Breast epithelium (tissue), 4 donors: ENCODE measurements at regions not wholly inside any gene's neighbourhood (a gene's known extent, or its start where the extent isn't known, plus 50 kb on each side); places are given as distances from the start of the nearest gene placed in this dataset.
A peak's percentile ranks its signal among the peaks of the same experiment; 100 is the strongest.

Source experiments
- DNase-seq, 2 donors: peaks; one replicate each; pipeline ENCODE4 v3.0.0-alpha.2; 2019; ENCODE audit warnings: low spot score in 2 of 2
- H3K27ac ChIP-seq, 2 donors: fragments of 200-600 bp; sonication (generic) in 1 of 2; one replicate each; pipeline ENCODE4 v1.5.1; 2016 to 2019; ENCODE audit warnings: mild to moderate bottlenecking in 1 of 2
- H3K27me3 ChIP-seq, 2 donors: fragments of 200-600 bp; sonication (generic) in 1 of 2; one replicate each; pipeline versions ENCODE4 v1.5.1 to v1.6.0; 2017 to 2019; ENCODE audit warnings: control low read depth in 1 of 2, mild to moderate bottlenecking in 1 of 2
- H3K36me3 ChIP-seq: fragments of 200-600 bp; one replicate; pipeline ENCODE4 v1.5.1; 2019
- H3K4me1 ChIP-seq, 2 donors: fragments of 200-600 bp; sonication (generic); one replicate each; pipeline ENCODE4 v1.5.1; 2016 to 2019; ENCODE audit warnings: control low read depth in 1 of 2
- H3K4me3 ChIP-seq, 3 donors: fragments of 200-600 bp; sonication (generic); 1 replicate in 2 of 3; 2 replicates in 1 of 3; pipeline ENCODE4 v1.5.1; 2016 to 2019; ENCODE audit warnings: mild to moderate bottlenecking in 3 of 3, moderate library complexity in 2 of 3
- H3K9me3 ChIP-seq, 2 donors: fragments of 200-600 bp; sonication (generic) in 1 of 2; one replicate each; pipeline ENCODE4 v1.5.1; 2016 to 2019; ENCODE audit warnings: control low read depth in 1 of 2
- CTCF ChIP-seq, 3 donors: fragments of 450-650 bp; IDR thresholded peaks; one replicate each; pipeline ENCODE4 v1.5.1; 2016 to 2017; ENCODE audit warnings: antibody characterized with exemption in 3 of 3, mild to moderate bottlenecking in 3 of 3, moderate library complexity in 3 of 3
- POLR2A ChIP-seq: fragments of 450-650 bp; IDR thresholded peaks from one replicate; pipeline ENCODE4 v1.6.1; 2016; ENCODE audit warnings: antibody characterized with exemption, mild to moderate bottlenecking, moderate library complexity
- POLR2AphosphoS5 ChIP-seq, 3 donors: sonication (generic); formaldehyde crosslinking; IDR thresholded peaks; one replicate each; pipeline ENCODE4 v1.6.1; 2017; ENCODE audit warnings: antibody characterized with exemption in 3 of 3
- intact Hi-C: fragments of 100-400 bp; cut with DNase I; formaldehyde crosslinking; loops from one replicate; pipeline ENCODE4 v1.15.1; 2023; ENCODE audit warnings: low total_unique reads

- DNase-seq, result no peak
- intact Hi-C loops, result no loop called here
- Histone ChIP-seq H3K4me3 (no peak overlapping the region), H3K36me3 (no peaks in the 10 kb centered on the region), H3K27ac (peak overlapping the region; percentile 6 to 22), H3K9me3 (no peaks in the 10 kb centered on the region), H3K4me1 (peaks cover 0 to 4% of the 10 kb centered on the region in 2 donors), H3K27me3 (no peaks in the 10 kb centered on the region)
- TF ChIP-seq POLR2AphosphoS5 (IDR thresholded peaks at IDR 0.05), result no peak
- no peak for TF ChIP-seq CTCF (IDR thresholded peaks at IDR 0.05)
- TF ChIP-seq POLR2A, result no peak
Observed at GRCh38 chr3:72154391-72155335, 369.7 kb upstream of the PROK2 start.

GRCh38 chr3:72153477-72154314 lies 368.7 kb upstream of the PROK2 start:
- H3K27me3 ChIP-seq, result no peaks in the 10 kb centered on the region
- TF ChIP-seq POLR2AphosphoS5 (IDR thresholded peaks at IDR 0.05) (no peak), CTCF (IDR thresholded peaks at IDR 0.05) (no peak), POLR2A (no peak)
- no peaks in the 10 kb centered on the region for H3K36me3 ChIP-seq
- intact Hi-C loops, result no loop called here
- H3K9me3 ChIP-seq, result no peaks in the 10 kb centered on the region
- H3K27ac ChIP-seq, result peak overlapping the region; percentile 76 to 78
- no peak for DNase-seq
- H3K4me3 ChIP-seq, result peak overlapping the region in 2 of 3 donors; percentile 38 to 51
- H3K4me1 ChIP-seq, result peaks cover 0 to 4% of the 10 kb centered on the region in 2 donors

GRCh38 chr3:72152551-72153476 lies 367.9 kb upstream of the PROK2 start:
- intact Hi-C loops, result no loop called here
- Histone ChIP-seq H3K4me3 (peak overlapping the region in 2 of 3 donors; percentile 38 to 51), H3K27me3 (no peaks in the 10 kb centered on the region), H3K4me1 (peaks cover 0 to 4% of the 10 kb centered on the region in 2 donors), H3K27ac (peak overlapping the region; percentile 76 to 78), H3K36me3 (no peaks in the 10 kb centered on the region), H3K9me3 (no peaks in the 10 kb centered on the region)
- DNase-seq, result peak; percentile 57 to 72
- TF ChIP-seq POLR2AphosphoS5 (IDR thresholded peaks at IDR 0.05) (peak in 1 of 3 donors; percentile 29), CTCF (IDR thresholded peaks at IDR 0.05) (no peak)

GRCh38 chr3:72151465-72152238 lies 366.7 kb upstream of the PROK2 start:
- Histone ChIP-seq H3K27me3 (no peaks in the 10 kb centered on the region), H3K27ac (no peak overlapping the region), H3K36me3 (no peaks in the 10 kb centered on the region), H3K4me3 (no peak overlapping the region), H3K4me1 (peaks cover 0 to 4% of the 10 kb centered on the region in 2 donors), H3K9me3 (no peaks in the 10 kb centered on the region)
- no peak for TF ChIP-seq CTCF (IDR thresholded peaks at IDR 0.05)
- TF ChIP-seq POLR2A, result no peak
- TF ChIP-seq POLR2AphosphoS5 (IDR thresholded peaks at IDR 0.05), result no peak
- no peak for DNase-seq
- intact Hi-C loops, result no loop called here
